Loucy (cell line): ENCODE measurements at regions not wholly inside any gene's neighbourhood (a gene's known extent, or its start where the extent isn't known, plus 50 kb on each side); places are given as distances from the start of the nearest gene placed in this dataset.

Experiments used
- H2AFZ ChIP-seq: fragments of 200-600 bp; sonication (generic); 2 replicates; pipeline ENCODE4 v1.6.0; 2016; ENCODE audit warnings: antibody characterized with exemption, mild to moderate bottlenecking, low read length, moderate library complexity
- H3F3A ChIP-seq: fragments of 200-600 bp; 2 replicates; pipeline ENCODE4 v1.6.0; 2016; ENCODE audit warnings: antibody characterized with exemption, low read depth, mild to moderate bottlenecking
- H3K27me3 ChIP-seq: fragments of 200-600 bp; sonication (generic); 2 replicates; pipeline ENCODE4 v1.6.1; 2014; ENCODE audit warnings: low read length, mild to moderate bottlenecking; ENCODE audit not compliant: insufficient read depth, poor library complexity, severe bottlenecking
- H3K36me3 ChIP-seq: fragments of 200-600 bp; sonication (generic); 2 replicates; pipeline ENCODE4 v1.6.1; 2016; ENCODE audit warnings: low read length; ENCODE audit not compliant: insufficient read depth
- H3K4me1 ChIP-seq: fragments of 200-600 bp; sonication (generic); 2 replicates; pipeline ENCODE4 v1.5.1; 2014; ENCODE audit warnings: low read length, mild to moderate bottlenecking; ENCODE audit not compliant: insufficient read depth, poor library complexity, severe bottlenecking
- H3K4me2 ChIP-seq: fragments of 200-600 bp; sonication (generic); 2 replicates; pipeline ENCODE4 v1.6.0; 2014; ENCODE audit warnings: antibody characterized with exemption, low read length, low read depth, mild to moderate bottlenecking; ENCODE audit not compliant: poor library complexity, severe bottlenecking
- H3K4me3 ChIP-seq: fragments of 200-600 bp; sonication (generic); 2 replicates; pipeline ENCODE4 v1.5.1; 2014; ENCODE audit warnings: low read length, mild to moderate bottlenecking, mixed read lengths; ENCODE audit not compliant: poor library complexity, severe bottlenecking
- H3K79me2 ChIP-seq: fragments of 200-600 bp; sonication (generic); 2 replicates; pipeline ENCODE4 v1.6.1; 2014; ENCODE audit warnings: low read length; ENCODE audit not compliant: insufficient read depth
- H3K9ac ChIP-seq: fragments of 200-600 bp; sonication (generic); 2 replicates; pipeline ENCODE4 v1.6.0; 2014; ENCODE audit warnings: mild to moderate bottlenecking, low read depth, low read length, moderate library complexity; ENCODE audit not compliant: poor library complexity, severe bottlenecking
- H3K9me2 ChIP-seq: fragments of 200-600 bp; sonication (generic); replicated peaks from 2 replicates; pipeline ENCODE4 v1.6.1; 2016; ENCODE audit warnings: low read depth, low read length, mixed read lengths
- H3K9me3 ChIP-seq: fragments of 200-600 bp; sonication (generic); 2 replicates; pipeline ENCODE4 v1.6.1; 2014; ENCODE audit warnings: mild to moderate bottlenecking, antibody characterized with exemption, low read length, low read depth; ENCODE audit not compliant: insufficient read depth
- H4K20me1 ChIP-seq: fragments of 200-600 bp; sonication (generic); 2 replicates; pipeline ENCODE4 v1.6.0; 2014; ENCODE audit warnings: antibody characterized with exemption, low read length, mild to moderate bottlenecking; ENCODE audit not compliant: insufficient read depth, poor library complexity, severe bottlenecking
- CTCF ChIP-seq: fragments of 200-600 bp; sonication (generic); conservative IDR thresholded peaks from 2 replicates; pipeline ENCODE4 v1.5.1; 2014; ENCODE audit warnings: mild to moderate bottlenecking, antibody characterized with exemption, low read length
- EZH2phosphoT487 ChIP-seq: fragments of 200-600 bp; IDR thresholded peaks from 2 replicates; pipeline ENCODE4 v1.6.1; 2018; ENCODE audit warnings: antibody characterized with exemption, mild to moderate bottlenecking, moderate library complexity, borderline replicate concordance

- no peak overlapping the region for H2AFZ ChIP-seq
- H3F3A ChIP-seq = no peaks in the 10 kb centered on the region
- no peaks in the 10 kb centered on the region for H4K20me1 ChIP-seq
- H3K4me3 ChIP-seq = no peak overlapping the region
- H3K4me2 ChIP-seq = no peak overlapping the region
- H3K27me3 ChIP-seq = no peaks in the 10 kb centered on the region
- H3K36me3 ChIP-seq = no peaks in the 10 kb centered on the region
- TF ChIP-seq EZH2phosphoT487 (no peak), CTCF (no peak)
- H3K9me2 ChIP-seq = no peaks in the 10 kb centered on the region
- no peaks in the 10 kb centered on the region; the same call in 1 of the 2 replicates for H3K9me3 ChIP-seq
- no peak overlapping the region for H3K9ac ChIP-seq
- H3K4me1 ChIP-seq = no peaks in the 10 kb centered on the region
- H3K79me2 ChIP-seq = no peaks in the 10 kb centered on the region
Measured at GRCh38 chr17:52751051-52751450, 592.5 kb upstream of the CA10 start.

DNA sequence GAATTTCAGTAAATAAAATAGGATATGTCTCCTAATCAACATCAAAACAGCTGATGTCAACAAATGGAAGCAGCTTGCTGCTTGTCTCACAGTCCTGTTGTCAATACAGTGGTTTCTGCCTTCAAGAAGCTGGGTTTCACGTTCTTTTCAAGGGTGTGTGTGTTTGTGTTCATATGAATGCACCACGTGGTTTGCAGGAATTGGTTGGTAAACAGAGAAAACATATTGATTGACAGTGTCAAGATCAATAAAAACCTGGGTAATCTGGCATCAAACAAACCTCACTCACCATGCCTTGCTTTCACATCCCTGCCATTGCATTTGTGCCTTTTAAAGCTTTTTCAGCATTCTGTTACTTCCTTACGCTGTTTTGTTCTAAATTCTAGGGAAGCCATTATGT, 585.7 kb upstream of the CA10 start:
- H3F3A ChIP-seq = no peaks in the 10 kb centered on the region
- no peaks in the 10 kb centered on the region for H3K9me3 ChIP-seq
- TF ChIP-seq CTCF (no peak), EZH2phosphoT487 (no peak)
- no peak overlapping the region for H3K4me3 ChIP-seq
- no peak overlapping the region for H3K4me2 ChIP-seq
- no peaks in the 10 kb centered on the region for H3K27me3 ChIP-seq
- H3K36me3 ChIP-seq = no peaks in the 10 kb centered on the region
- no peaks in the 10 kb centered on the region for H3K9me2 ChIP-seq
- no peak overlapping the region for H3K9ac ChIP-seq
- H3K4me1 ChIP-seq = no peaks in the 10 kb centered on the region
- H3K79me2 ChIP-seq = no peaks in the 10 kb centered on the region
- no peaks in the 10 kb centered on the region for H4K20me1 ChIP-seq
- no peak overlapping the region for H2AFZ ChIP-seq

DNA sequence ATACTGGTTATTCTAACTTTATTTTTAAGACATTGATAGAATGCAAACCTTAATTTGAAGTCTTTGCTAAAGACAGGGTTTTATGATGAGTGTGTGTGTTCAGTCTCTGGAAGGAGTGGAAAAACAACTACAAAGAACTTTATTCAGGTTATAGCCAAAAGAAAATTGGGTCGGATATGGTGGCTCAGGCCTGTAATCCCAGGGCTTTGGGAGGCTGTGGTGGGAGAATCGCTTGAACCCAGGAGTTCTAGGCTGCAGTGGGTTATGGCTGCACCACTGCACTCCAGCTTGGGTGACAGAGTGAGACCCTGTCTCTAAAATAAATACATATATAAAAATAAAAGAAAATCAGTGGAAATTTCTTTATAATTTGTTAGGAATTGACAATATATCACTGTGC, 581.5 kb upstream of the CA10 start:
- H3K4me2 ChIP-seq = no peak overlapping the region
- no peaks in the 10 kb centered on the region for H3K79me2 ChIP-seq
- H3K4me3 ChIP-seq = no peak overlapping the region
- no peaks in the 10 kb centered on the region for H4K20me1 ChIP-seq
- H3K36me3 ChIP-seq = no peaks in the 10 kb centered on the region
- no peak overlapping the region for H3K9ac ChIP-seq
- no peaks in the 10 kb centered on the region for H3K9me2 ChIP-seq
- no peaks in the 10 kb centered on the region for H3K9me3 ChIP-seq
- TF ChIP-seq CTCF (no peak), EZH2phosphoT487 (no peak)
- no peaks in the 10 kb centered on the region for H3K4me1 ChIP-seq
- no peak overlapping the region for H2AFZ ChIP-seq
- H3K27me3 ChIP-seq = no peaks in the 10 kb centered on the region
- no peaks in the 10 kb centered on the region for H3F3A ChIP-seq
